ENCODE measurements at regions not wholly inside any gene's neighbourhood (a gene's known extent, or its start where the extent isn't known, plus 50 kb on each side); places are given as distances from the start of the nearest gene placed in this dataset.

DNA sequence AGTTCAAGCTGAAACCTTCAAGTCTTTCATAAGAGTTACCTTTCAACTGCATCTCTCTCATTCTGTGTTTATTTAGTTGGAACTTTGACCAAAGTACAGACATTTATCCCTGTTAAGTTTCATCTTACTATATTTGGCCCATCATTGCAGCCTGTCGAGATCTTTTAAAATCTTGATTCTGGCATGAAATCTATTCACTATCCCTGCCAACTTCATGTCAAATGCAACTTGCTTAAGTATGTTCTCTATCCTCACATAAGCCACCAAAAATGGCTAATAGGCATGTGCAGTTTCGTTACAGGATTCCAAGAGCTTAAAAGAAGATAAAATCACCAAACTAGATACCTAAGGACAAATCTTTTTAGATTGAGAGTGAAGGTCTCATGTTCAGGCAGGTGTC, 117.5 kb upstream of the KCNQ5 start:
- no peak overlapping the region for H3K4me3 Mint-ChIP-seq (ENCODE audit: low read depth)
- peaks cover 10% of the 10 kb centered on the region for H3K27me3 Mint-ChIP-seq (ENCODE audit: low read depth)
- no peaks in the 10 kb centered on the region for H3K36me3 Mint-ChIP-seq (ENCODE audit: low read depth)
- H3K9me3 Mint-ChIP-seq: no peaks in the 10 kb centered on the region
- H3K27ac Mint-ChIP-seq: no peak overlapping the region
- intact Hi-C loops (cut with micrococcal nuclease): no loop called here
- no peaks in the 10 kb centered on the region for H3K4me1 Mint-ChIP-seq (ENCODE audit: low read depth)
- no peak for DNase-seq (ENCODE audit: low spot score)

DNA sequence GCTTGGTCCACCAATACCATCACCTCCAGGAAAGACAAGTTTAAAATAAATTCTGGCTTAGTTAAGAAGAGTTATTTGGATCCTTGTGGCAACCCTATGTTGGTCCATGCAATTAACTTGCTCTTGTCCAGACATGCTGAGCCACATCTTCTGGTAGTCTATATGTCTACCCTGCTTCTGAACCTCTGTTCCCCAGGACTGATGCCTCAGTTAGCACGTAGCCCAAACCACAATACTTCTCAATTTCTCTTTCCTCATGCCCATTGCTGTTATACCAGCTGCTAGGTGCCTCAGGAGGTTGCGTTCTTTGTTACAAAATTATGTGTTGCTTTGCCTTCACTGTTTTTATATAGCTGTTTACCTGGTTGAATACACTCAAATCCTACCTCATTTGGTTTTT, 116.4 kb upstream of the KCNQ5 start:
- Mint-ChIP-seq H3K27me3 (ENCODE audit: low read depth) (peaks cover 19% of the 10 kb centered on the region), H3K9me3 (no peaks in the 10 kb centered on the region), H3K4me3 (ENCODE audit: low read depth) (no peak overlapping the region), H3K36me3 (ENCODE audit: low read depth) (no peaks in the 10 kb centered on the region), H3K4me1 (ENCODE audit: low read depth) (no peaks in the 10 kb centered on the region), H3K27ac (no peak overlapping the region)
- intact Hi-C loops (cut with micrococcal nuclease): no loop called here
- DNase-seq (ENCODE audit: low spot score): no peak

DNA sequence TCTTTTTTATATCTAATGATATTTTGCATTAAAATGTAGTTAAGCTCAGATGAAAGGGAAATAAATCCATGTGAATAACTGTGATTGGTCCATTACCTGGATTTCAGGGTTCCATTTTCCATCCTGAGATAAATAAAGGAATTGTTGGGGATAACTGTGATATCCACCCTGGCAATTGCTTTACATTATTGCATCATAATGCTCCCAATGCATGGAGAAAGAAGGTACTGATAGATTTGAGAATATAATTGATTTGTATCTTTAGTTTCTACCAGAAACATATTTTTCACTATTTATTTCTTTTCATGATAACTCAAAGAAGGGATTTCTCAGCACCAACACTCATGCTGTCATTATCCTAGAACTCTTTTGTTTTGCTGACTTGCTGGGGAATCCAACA, 102.0 kb upstream of the KCNQ5 start:
- intact Hi-C loops (cut with micrococcal nuclease): loop anchor here (10.0 kb wide), 1 partner anchor 105 kb away; no protein-coding TSS in a partner anchor
- H3K36me3 Mint-ChIP-seq (ENCODE audit: low read depth): no peaks in the 10 kb centered on the region
- no peaks in the 10 kb centered on the region for H3K4me1 Mint-ChIP-seq (ENCODE audit: low read depth)
- no peak overlapping the region for H3K4me3 Mint-ChIP-seq (ENCODE audit: low read depth)
- no peak for DNase-seq (ENCODE audit: low spot score)
- no peaks in the 10 kb centered on the region for H3K9me3 Mint-ChIP-seq
- H3K27me3 Mint-ChIP-seq (ENCODE audit: low read depth): peaks cover 8% of the 10 kb centered on the region
- no peak overlapping the region for H3K27ac Mint-ChIP-seq

DNA sequence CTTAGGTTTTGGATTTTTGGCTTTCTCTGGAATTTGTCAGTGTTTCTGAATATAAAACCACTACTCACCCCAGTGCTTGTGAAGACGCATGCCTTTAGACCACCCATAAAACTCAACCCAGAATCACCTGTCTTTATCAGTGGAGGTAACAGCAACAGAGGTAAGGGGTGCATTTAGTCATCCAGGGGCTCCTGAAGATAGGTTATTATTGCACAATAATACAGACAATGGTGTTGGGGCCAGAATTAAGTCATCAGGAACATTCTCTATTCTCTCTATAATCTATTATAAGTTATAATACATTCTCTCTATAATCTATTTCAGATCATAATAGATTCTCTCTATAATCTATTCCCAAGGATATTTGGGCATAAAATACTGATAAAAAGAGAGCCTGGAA, 100.2 kb upstream of the KCNQ5 start:
- no peaks in the 10 kb centered on the region for H3K9me3 Mint-ChIP-seq
- H3K36me3 Mint-ChIP-seq (ENCODE audit: low read depth): no peaks in the 10 kb centered on the region
- H3K27ac Mint-ChIP-seq: no peak overlapping the region
- DNase-seq (ENCODE audit: low spot score): no peak
- H3K27me3 Mint-ChIP-seq (ENCODE audit: low read depth): peaks cover 7% of the 10 kb centered on the region
- no peaks in the 10 kb centered on the region for H3K4me1 Mint-ChIP-seq (ENCODE audit: low read depth)
- H3K4me3 Mint-ChIP-seq (ENCODE audit: low read depth): no peak overlapping the region
- intact Hi-C loops (cut with micrococcal nuclease): no loop called here

DNA sequence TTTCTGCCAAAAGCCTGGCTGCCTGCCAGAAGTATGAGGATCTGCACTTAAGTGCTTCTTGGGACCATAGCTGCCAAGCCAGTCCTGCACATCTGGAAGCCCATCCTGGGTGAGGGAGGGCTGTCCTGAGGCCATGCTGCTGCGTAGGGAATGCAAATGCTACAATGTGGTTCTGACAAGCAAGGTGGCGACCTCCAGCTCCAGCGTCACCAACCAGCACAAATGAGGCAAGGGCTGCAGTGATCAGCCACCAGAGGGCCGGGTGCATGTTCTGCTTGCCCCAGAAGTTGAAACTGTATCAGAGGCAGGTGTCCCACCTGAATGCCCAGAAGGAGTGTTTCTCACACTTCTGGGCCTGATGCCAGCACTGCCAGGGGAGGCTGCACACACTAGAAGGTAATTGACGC, 99.1 kb upstream of the KCNQ5 start:
- intact Hi-C loops (cut with micrococcal nuclease): no loop called here
- no peak for DNase-seq (ENCODE audit: low spot score)
- no peak overlapping the region for H3K4me3 Mint-ChIP-seq (ENCODE audit: low read depth)
- H3K27ac Mint-ChIP-seq: no peak overlapping the region
- H3K9me3 Mint-ChIP-seq: no peaks in the 10 kb centered on the region
- H3K4me1 Mint-ChIP-seq (ENCODE audit: low read depth): no peaks in the 10 kb centered on the region
- H3K27me3 Mint-ChIP-seq (ENCODE audit: low read depth): peaks cover 9% of the 10 kb centered on the region
- H3K36me3 Mint-ChIP-seq (ENCODE audit: low read depth): no peaks in the 10 kb centered on the region

DNA sequence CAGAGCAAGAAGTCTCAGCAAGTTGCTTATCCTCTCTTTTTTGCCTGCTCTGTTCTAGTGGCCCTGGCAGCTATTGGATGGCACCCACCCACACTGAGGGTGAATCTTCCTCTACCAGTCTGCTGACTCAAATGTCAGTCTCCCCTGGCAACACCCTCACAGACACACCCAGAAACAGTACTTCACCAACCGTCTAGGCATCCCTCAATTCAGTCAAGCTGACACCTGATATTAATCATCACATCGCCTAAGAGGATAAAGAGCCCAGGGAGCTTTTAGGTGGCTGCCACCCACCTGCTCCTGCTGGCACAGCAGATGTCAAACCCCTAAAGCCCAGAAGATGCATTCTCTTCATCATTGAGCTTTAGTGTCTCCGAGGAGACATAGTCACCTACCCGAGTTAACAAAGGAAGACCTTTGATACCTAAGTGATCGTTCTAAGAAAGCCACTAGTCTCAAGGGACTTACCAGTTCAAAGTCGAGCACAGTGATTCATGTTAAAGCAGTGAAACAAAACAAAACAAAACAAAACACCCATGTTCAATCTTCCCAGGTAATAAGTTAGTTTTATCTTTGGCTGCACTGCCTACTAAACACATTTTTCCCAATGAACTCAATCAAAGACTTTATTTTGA, 97.7 kb upstream of the KCNQ5 start:
- Mint-ChIP-seq H3K27ac (no peak overlapping the region), H3K4me1 (ENCODE audit: low read depth) (no peaks in the 10 kb centered on the region), H3K27me3 (ENCODE audit: low read depth) (peaks cover 9% of the 10 kb centered on the region), H3K9me3 (no peaks in the 10 kb centered on the region), H3K36me3 (ENCODE audit: low read depth) (no peaks in the 10 kb centered on the region), H3K4me3 (ENCODE audit: low read depth) (no peak overlapping the region)
- no peak for DNase-seq (ENCODE audit: low spot score)
- intact Hi-C loops (cut with micrococcal nuclease): no loop called here

DNA sequence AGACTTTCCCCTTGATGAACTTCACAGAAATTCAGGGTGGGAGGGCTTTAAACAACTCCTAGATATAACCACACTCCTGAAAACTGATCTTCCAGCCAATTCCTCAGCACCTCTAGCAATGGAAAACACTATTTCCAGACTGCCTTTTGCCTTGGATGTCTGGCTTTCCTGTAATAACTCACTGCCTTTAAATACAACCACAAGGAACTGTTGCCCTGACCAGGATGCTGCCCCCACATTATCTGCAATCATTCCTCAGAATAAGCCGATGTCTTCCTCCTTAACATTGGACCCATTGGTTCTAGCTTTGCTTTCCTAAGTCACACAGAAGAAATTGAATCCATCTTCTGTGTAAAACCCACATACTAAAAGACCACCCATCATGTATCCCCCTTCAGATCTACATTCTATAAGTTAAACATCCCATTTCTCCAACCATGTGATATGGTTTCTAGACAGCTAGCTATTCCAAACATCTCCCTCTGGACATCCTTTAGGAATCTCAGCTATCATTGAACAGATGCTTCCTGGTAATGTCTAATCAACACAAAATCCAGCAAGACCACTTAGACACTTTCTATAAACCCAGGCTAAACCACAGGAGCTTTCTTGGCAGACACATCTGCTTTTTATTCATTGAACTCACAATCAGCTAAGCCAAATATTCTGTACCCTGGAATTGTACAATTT, 95.9 kb upstream of the KCNQ5 start:
- peaks cover 10% of the 10 kb centered on the region for H3K27me3 Mint-ChIP-seq (ENCODE audit: low read depth)
- no peaks in the 10 kb centered on the region for H3K4me1 Mint-ChIP-seq (ENCODE audit: low read depth)
- H3K4me3 Mint-ChIP-seq (ENCODE audit: low read depth): no peak overlapping the region
- no peak overlapping the region for H3K27ac Mint-ChIP-seq
- intact Hi-C loops (cut with micrococcal nuclease): no loop called here
- no peaks in the 10 kb centered on the region for H3K9me3 Mint-ChIP-seq
- DNase-seq (ENCODE audit: low spot score): no peak
- H3K36me3 Mint-ChIP-seq (ENCODE audit: low read depth): no peaks in the 10 kb centered on the region

DNA sequence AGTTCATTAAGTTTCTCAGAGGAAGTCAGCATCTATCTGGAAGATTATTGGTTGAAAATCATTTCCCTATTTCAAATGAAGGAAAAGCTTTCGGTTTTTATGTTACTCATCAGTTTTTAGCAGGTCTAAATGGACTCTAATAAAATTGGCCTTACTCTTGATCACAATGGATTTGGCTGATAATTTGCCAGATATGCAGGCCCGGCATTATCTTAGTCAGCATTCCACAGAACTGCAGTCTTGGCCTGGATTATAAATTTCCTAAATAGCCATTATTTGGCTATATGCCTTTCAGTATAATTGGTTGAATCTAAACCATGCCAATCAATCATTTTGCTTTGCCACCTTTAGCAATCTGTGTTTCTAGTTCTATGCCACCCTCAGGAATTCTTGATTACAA, 91.7 kb upstream of the KCNQ5 start:
- H3K9me3 Mint-ChIP-seq: no peaks in the 10 kb centered on the region
- H3K4me1 Mint-ChIP-seq (ENCODE audit: low read depth): no peaks in the 10 kb centered on the region
- no peak for DNase-seq (ENCODE audit: low spot score)
- peaks cover 11% of the 10 kb centered on the region for H3K27me3 Mint-ChIP-seq (ENCODE audit: low read depth)
- no peak overlapping the region for H3K4me3 Mint-ChIP-seq (ENCODE audit: low read depth)
- intact Hi-C loops (cut with micrococcal nuclease): no loop called here
- no peaks in the 10 kb centered on the region for H3K36me3 Mint-ChIP-seq (ENCODE audit: low read depth)
- no peak overlapping the region for H3K27ac Mint-ChIP-seq

DNA sequence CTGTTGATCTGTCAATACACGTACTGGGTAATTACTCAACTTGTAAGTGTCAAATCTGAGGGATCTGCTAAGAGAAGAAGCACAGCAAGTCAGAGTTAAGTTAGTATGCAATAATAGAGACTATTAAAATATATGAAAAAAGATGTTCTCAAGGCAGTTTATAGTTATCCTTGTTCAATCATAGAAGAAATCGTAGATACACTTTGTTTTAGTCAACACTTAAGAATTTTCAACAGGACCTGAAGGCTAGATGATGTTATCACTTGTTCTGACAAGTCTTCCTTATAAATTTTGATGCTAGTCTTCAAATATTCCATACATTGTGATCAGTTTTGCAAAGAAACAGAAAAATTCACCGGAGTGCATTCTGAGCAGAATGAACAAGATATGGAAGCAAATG, 91.1 kb upstream of the KCNQ5 start:
- Mint-ChIP-seq H3K4me1 (ENCODE audit: low read depth) (no peaks in the 10 kb centered on the region), H3K4me3 (ENCODE audit: low read depth) (no peak overlapping the region), H3K9me3 (no peaks in the 10 kb centered on the region), H3K36me3 (ENCODE audit: low read depth) (no peaks in the 10 kb centered on the region), H3K27me3 (ENCODE audit: low read depth) (peaks cover 11% of the 10 kb centered on the region), H3K27ac (no peak overlapping the region)
- intact Hi-C loops (cut with micrococcal nuclease): no loop called here
- no peak for DNase-seq (ENCODE audit: low spot score)

DNA sequence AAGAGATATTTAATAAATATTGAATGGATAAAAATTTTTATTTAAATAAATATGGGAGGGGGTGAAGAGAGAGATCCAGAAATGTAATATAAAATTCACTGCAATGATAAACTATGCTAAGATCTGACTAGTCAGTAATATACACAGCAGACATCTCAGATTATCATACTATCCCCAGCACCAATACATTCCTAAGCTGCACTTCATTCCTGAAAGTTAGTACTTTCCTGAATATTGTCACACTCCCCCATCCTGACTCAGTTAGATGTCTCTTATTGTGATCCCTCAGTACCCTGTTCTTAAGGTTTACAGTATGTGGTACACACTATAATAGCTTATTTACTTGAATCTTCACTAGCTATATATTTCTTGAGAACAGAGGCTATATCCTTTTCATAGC, 88.3 kb upstream of the KCNQ5 start:
- no peak for DNase-seq (ENCODE audit: low spot score)
- peaks cover 8% of the 10 kb centered on the region for H3K27me3 Mint-ChIP-seq (ENCODE audit: low read depth)
- intact Hi-C loops (cut with micrococcal nuclease): no loop called here
- no peaks in the 10 kb centered on the region for H3K4me1 Mint-ChIP-seq (ENCODE audit: low read depth)
- no peaks in the 10 kb centered on the region for H3K9me3 Mint-ChIP-seq
- H3K4me3 Mint-ChIP-seq (ENCODE audit: low read depth): no peak overlapping the region
- no peak overlapping the region for H3K27ac Mint-ChIP-seq
- no peaks in the 10 kb centered on the region for H3K36me3 Mint-ChIP-seq (ENCODE audit: low read depth)

DNA sequence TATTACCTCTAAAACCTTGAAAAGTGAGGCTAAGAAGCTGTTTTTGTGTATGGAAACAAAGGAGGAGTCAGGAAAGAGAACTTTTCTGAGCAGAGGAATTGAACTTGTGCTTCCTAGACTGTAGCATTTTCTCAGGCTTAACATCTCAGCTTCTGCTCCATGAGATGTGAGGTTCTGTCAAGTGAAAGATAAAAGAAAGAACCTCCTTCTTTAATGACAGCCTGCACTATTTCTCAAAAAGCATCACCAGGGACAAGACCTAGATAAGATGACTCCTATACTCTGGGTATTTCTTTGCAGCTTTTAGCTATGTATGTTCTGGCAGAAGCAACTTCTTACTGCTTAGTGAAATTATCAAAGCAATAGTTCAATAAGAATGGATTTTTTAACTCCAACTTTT, 87.6 kb upstream of the KCNQ5 start:
- no peaks in the 10 kb centered on the region for H3K9me3 Mint-ChIP-seq
- intact Hi-C loops (cut with micrococcal nuclease): no loop called here
- H3K4me1 Mint-ChIP-seq (ENCODE audit: low read depth): no peaks in the 10 kb centered on the region
- H3K36me3 Mint-ChIP-seq (ENCODE audit: low read depth): no peaks in the 10 kb centered on the region
- H3K27ac Mint-ChIP-seq: no peak overlapping the region
- DNase-seq (ENCODE audit: low spot score): no peak
- H3K4me3 Mint-ChIP-seq (ENCODE audit: low read depth): no peak overlapping the region
- H3K27me3 Mint-ChIP-seq (ENCODE audit: low read depth): peaks cover 8% of the 10 kb centered on the region

DNA sequence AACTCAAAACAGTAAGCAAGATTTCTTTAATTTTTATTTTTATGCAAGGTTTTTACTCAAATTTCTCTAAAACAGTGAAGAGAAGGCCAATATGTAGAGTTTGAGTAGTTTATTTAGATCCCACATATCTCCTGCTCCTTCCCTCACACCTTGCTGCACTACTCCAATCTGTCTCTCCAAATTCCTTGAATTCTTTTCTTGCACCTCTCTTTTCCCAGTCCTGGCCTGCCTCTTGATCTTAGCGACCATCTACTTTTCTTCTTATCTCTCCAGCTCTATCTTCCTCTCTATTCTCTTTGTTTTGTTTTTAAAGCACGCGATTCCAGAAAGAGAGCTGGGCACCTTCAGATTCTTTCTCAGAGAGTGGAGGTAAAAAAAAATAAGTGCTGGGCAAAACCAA, 86.7 kb upstream of the KCNQ5 start:
- no peak for DNase-seq (ENCODE audit: low spot score)
- H3K9me3 Mint-ChIP-seq: peaks cover 2% of the 10 kb centered on the region
- H3K4me3 Mint-ChIP-seq (ENCODE audit: low read depth): no peak overlapping the region
- intact Hi-C loops (cut with micrococcal nuclease): no loop called here
- no peak overlapping the region for H3K27ac Mint-ChIP-seq
- no peaks in the 10 kb centered on the region for H3K4me1 Mint-ChIP-seq (ENCODE audit: low read depth)
- H3K27me3 Mint-ChIP-seq (ENCODE audit: low read depth): peaks cover 6% of the 10 kb centered on the region
- no peaks in the 10 kb centered on the region for H3K36me3 Mint-ChIP-seq (ENCODE audit: low read depth)

DNA sequence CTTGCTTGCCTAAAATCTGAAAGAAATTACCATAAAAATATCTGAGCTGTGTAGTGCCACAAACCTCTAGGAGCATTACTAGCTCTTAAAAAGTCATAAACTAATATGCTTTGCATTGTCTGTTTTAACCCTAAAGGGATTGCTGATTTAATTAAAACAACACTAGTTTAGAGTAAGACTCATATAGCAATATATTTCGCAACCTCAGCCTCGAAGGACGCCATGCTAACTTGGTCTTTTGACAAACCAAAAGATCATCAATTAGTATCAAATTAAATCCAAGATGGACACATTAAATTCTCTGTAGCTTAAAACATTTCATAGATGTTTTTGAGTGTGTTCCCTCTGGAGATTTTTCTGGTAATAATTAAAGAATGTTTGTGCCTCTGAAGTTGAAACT, 74.8 kb upstream of the KCNQ5 start:
- Mint-ChIP-seq H3K4me3 (ENCODE audit: low read depth) (no peak overlapping the region), H3K9me3 (no peaks in the 10 kb centered on the region), H3K27ac (no peak overlapping the region), H3K27me3 (ENCODE audit: low read depth) (peaks cover 5% of the 10 kb centered on the region), H3K4me1 (ENCODE audit: low read depth) (no peaks in the 10 kb centered on the region), H3K36me3 (ENCODE audit: low read depth) (no peaks in the 10 kb centered on the region)
- no peak for DNase-seq (ENCODE audit: low spot score)
- intact Hi-C loops (cut with micrococcal nuclease): no loop called here

DNA sequence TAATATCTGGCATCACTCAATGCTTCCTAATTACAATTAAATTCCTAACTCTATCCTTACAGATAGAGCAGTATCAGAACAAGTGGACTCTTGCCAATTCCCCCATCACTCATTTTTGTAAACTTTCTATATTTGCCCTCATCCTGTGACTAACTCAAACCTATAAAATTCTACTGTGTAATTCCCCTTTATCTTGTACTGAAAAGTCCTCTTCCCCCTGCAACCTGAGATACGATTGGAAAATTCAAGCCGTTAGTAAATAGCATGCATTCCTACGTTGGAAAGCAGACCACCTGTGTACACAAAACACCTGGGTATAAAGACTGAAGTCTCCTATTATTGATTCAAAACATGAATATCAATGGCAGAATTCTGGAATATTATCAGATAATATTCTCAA, 70.4 kb upstream of the KCNQ5 start:
- intact Hi-C loops (cut with micrococcal nuclease): no loop called here
- H3K36me3 Mint-ChIP-seq (ENCODE audit: low read depth): no peaks in the 10 kb centered on the region

More for the DNA sequence above, 70.4 kb upstream of the KCNQ5 start:
- Mint-ChIP-seq H3K27ac (no peak overlapping the region), H3K9me3 (no peaks in the 10 kb centered on the region), H3K4me3 (ENCODE audit: low read depth) (no peak overlapping the region), H3K27me3 (ENCODE audit: low read depth) (peaks cover 5% of the 10 kb centered on the region), H3K4me1 (ENCODE audit: low read depth) (peaks cover 8% of the 10 kb centered on the region)
- DNase-seq (ENCODE audit: low spot score): no peak

Measured in activated T-helper 2 cell treated with anti-CD3 and anti-CD28 coated beads, Interferon-gamma antibody, Interleukin-2, Interleukin-4, amounts not matched to agents 10 μg/mL and 5 μg/mL and 100 μg/mL, durations not matched to agents 14 hours and 24 hours and 36 hours (primary cell).